Progenitor cell of endocrine pancreas (in vitro differentiated cells): ENCODE measurements at regions not wholly inside any gene's neighbourhood (a gene's known extent, or its start where the extent isn't known, plus 50 kb on each side); places are given as distances from the start of the nearest gene placed in this dataset.

Experiments used
- DNase-seq: peaks from one replicate; pipeline ENCODE4 v3.0.0; 2021; ENCODE audit warnings: low spot score; ENCODE audit not compliant: unreplicated experiment
- H3K27ac Mint-ChIP-seq: 2 replicates; pipeline ENCODE4 v1.8.0; 2021; ENCODE audit warnings: mild to moderate bottlenecking, moderate library complexity, mixed read lengths
- H3K27me3 Mint-ChIP-seq: 2 replicates; pipeline ENCODE4 v1.8.0; 2021; ENCODE audit warnings: mixed read lengths
- H3K36me3 Mint-ChIP-seq: 2 replicates; pipeline ENCODE4 v1.8.0; 2022; ENCODE audit warnings: mixed read lengths; ENCODE audit not compliant: insufficient read depth
- H3K4me1 Mint-ChIP-seq: 2 replicates; pipeline ENCODE4 v1.8.0; 2021; ENCODE audit warnings: low read depth, mixed read lengths
- H3K4me3 Mint-ChIP-seq: 2 replicates; pipeline ENCODE4 v1.8.0; 2021; ENCODE audit warnings: low read depth, mild to moderate bottlenecking, moderate library complexity, mixed read lengths
- H3K9me3 Mint-ChIP-seq: 2 replicates; pipeline ENCODE4 v1.8.0; 2021; ENCODE audit warnings: low read depth, mixed read lengths
- TF ChIP-seq, protein P1 (sequence below): fragments of 200-600 bp; sonication (generic); IDR thresholded peaks from one replicate; pipeline ENCODE4 v1.5.0; 2021; ENCODE audit warnings: antibody characterized with exemption, mild to moderate bottlenecking; ENCODE audit not compliant: unreplicated experiment

DNA sequence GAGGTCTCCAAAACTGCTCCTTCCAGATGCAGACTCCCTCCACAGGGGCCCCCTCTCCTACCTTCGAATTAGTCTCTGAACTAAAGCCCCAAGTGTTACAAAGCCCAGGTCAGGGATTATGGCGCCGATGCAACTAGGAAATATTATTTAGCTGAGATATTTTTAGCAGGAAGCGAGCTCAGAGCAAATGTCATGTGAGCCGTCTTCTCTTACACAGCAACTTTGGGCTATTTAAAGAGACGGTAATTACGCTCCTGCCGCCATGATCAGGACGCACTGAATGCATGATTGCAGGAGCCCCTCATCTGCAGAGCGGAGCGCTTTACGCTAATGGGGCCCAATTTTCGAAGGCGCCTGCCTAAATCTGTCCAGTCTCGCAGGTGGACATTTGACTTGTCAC is 55.3 kb upstream of the TARDBP start:
- Mint-ChIP-seq H3K27me3 (peaks cover 10% of the 10 kb centered on the region), H3K36me3 (no peaks in the 10 kb centered on the region), H3K4me3 (no peak overlapping the region), H3K4me1 (peaks cover 14% of the 10 kb centered on the region), H3K27ac (no peak overlapping the region), H3K9me3 (no peaks in the 10 kb centered on the region)
- TF ChIP-seq, protein P1, sequence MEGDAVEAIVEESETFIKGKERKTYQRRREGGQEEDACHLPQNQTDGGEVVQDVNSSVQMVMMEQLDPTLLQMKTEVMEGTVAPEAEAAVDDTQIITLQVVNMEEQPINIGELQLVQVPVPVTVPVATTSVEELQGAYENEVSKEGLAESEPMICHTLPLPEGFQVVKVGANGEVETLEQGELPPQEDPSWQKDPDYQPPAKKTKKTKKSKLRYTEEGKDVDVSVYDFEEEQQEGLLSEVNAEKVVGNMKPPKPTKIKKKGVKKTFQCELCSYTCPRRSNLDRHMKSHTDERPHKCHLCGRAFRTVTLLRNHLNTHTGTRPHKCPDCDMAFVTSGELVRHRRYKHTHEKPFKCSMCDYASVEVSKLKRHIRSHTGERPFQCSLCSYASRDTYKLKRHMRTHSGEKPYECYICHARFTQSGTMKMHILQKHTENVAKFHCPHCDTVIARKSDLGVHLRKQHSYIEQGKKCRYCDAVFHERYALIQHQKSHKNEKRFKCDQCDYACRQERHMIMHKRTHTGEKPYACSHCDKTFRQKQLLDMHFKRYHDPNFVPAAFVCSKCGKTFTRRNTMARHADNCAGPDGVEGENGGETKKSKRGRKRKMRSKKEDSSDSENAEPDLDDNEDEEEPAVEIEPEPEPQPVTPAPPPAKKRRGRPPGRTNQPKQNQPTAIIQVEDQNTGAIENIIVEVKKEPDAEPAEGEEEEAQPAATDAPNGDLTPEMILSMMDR = no peak
- DNase-seq = no peak

GRCh38 chr1:10958614-10959013 is 53.8 kb upstream of the TARDBP start:
- no peaks in the 10 kb centered on the region for H3K36me3 Mint-ChIP-seq
- DNase-seq = no peak
- H3K9me3 Mint-ChIP-seq = no peaks in the 10 kb centered on the region
- TF ChIP-seq, protein P1 = no peak
- H3K27ac Mint-ChIP-seq = peak overlapping the region; percentile 47
- no peak overlapping the region for H3K4me3 Mint-ChIP-seq
- peaks cover 14% of the 10 kb centered on the region for H3K4me1 Mint-ChIP-seq
- peaks cover 10% of the 10 kb centered on the region for H3K27me3 Mint-ChIP-seq

DNA sequence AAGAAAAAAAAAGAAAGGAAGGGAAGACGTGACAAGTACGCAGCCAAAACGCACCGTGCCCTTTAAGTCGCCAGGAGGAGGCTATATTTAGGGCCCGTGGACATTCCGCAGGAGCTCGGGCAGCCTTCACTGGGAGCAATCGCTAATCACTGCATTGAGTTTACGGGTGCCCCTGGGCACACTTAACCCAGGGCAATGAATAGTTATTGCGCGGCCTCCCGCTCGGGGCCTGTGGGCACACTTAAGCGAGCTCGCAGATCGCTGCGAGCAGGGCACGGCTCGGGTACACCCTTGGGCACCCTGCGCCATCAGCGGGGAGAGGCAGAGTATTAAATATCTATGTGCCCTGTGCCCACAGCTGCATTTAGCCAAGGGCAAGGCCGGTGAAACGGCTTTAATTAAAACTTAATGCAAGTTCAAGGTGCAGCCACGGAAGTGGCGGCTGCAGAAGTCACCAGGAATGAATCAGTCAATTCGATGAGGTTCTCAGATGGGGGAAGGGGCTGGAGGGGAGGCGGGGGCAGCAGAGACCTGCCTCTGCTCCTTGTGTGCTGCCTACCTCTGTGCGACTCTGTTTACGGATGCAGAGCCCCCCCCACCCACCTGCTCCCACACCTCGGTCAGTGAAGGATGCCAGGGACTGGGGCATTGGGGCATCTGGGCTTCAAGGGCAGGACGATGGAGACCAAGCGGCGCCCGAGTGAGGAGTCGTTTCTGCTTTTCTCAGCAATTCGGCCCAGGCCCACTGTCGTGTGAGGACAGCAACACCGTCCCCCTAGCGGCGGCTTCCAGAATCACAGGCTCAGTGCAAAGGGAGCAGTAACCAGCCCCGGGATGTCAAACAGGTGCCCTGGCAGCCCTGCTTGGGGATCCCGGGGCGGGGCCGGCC is 51.8 kb upstream of the TARDBP start:
- Mint-ChIP-seq H3K4me1 (peaks cover 14% of the 10 kb centered on the region), H3K27ac (no peak overlapping the region), H3K4me3 (no peak overlapping the region), H3K9me3 (no peaks in the 10 kb centered on the region), H3K27me3 (peaks cover 10% of the 10 kb centered on the region), H3K36me3 (no peaks in the 10 kb centered on the region)
- TF ChIP-seq, protein P1 = peak; percentile 87
- DNase-seq = peak; percentile 89

DNA sequence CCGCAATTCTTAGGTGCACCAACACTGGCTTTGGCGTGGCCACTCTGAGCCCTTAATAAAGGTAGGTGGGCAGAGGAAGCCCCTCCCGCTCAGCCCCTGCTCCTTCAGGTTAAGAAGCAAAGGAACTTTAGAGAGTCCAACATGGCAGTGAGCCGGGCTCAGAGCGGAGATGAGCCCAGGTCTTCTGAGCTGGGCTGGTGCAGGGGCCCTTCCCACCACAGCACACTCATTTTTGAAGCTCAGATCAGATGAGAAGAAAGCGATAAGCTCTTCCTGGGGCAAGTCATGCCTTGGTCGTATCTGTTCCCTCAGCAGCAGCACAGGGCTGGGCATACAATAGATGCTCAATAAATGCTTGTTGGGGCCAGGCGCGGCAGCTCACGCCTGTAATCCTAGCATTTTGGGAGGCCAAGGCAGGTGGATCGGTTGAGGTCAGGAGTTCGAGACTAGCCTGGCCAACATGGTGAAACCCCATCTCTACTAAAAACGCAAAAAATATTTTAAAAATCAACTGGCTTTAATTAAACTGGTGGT is 51.1 kb upstream of the TARDBP start:
- no peak overlapping the region for H3K4me3 Mint-ChIP-seq
- peaks cover 14% of the 10 kb centered on the region for H3K4me1 Mint-ChIP-seq
- H3K9me3 Mint-ChIP-seq = no peaks in the 10 kb centered on the region
- TF ChIP-seq, protein P1 = no peak
- H3K27ac Mint-ChIP-seq = no peak overlapping the region
- H3K36me3 Mint-ChIP-seq = no peaks in the 10 kb centered on the region
- DNase-seq = no peak
- peaks cover 6% of the 10 kb centered on the region for H3K27me3 Mint-ChIP-seq

GRCh38 chr1:10962483-10962882 is 50.0 kb upstream of the TARDBP start:
- Mint-ChIP-seq H3K4me1 (peaks cover 18% of the 10 kb centered on the region), H3K36me3 (no peaks in the 10 kb centered on the region), H3K27me3 (peaks cover 9% of the 10 kb centered on the region), H3K9me3 (no peaks in the 10 kb centered on the region), H3K27ac (no peak overlapping the region), H3K4me3 (no peak overlapping the region)
- no peak for DNase-seq
- TF ChIP-seq, protein P1 = no peak
